RWPE2 (cell line): ENCODE measurements at regions not wholly inside any gene's neighbourhood (a gene's known extent, or its start where the extent isn't known, plus 50 kb on each side); places are given as distances from the start of the nearest gene placed in this dataset.

Experiments used
- ATAC-seq: fragments of 200-7000 bp; cut with Tn5 transposase; 3 replicates; pipeline ENCODE4 v1.9.1; 2021; ENCODE audit warnings: low read depth
- DNase-seq: peaks from one replicate; pipeline ENCODE4 v3.0.0-alpha.2; 2020; ENCODE audit warnings: low spot score
- H3K27ac ChIP-seq: fragments of 450-650 bp; 2 replicates; pipeline ENCODE4 v1.5.1; 2017; ENCODE audit warnings: mild to moderate bottlenecking; ENCODE audit not compliant: poor library complexity, severe bottlenecking
- H3K27me3 ChIP-seq: fragments of 250-450 bp; sonication (Bioruptor Pico); 2 replicates; pipeline ENCODE4 v1.5.1; 2021; ENCODE audit warnings: mild to moderate bottlenecking, moderate library complexity; ENCODE audit not compliant: insufficient read depth, poor library complexity, severe bottlenecking
- H3K36me3 ChIP-seq: fragments of 250-450 bp; sonication (Bioruptor Pico); 2 replicates; pipeline ENCODE4 v1.5.1; 2020; ENCODE audit warnings: low read depth, mild to moderate bottlenecking, moderate library complexity
- H3K4me1 ChIP-seq: fragments of 250-450 bp; sonication (Bioruptor Pico); 2 replicates; pipeline ENCODE4 v1.5.1; 2021; ENCODE audit warnings: mild to moderate bottlenecking, moderate library complexity; ENCODE audit not compliant: insufficient read depth, poor library complexity, severe bottlenecking
- H3K4me3 ChIP-seq: fragments of 250-450 bp; sonication (Bioruptor Pico); 2 replicates; pipeline ENCODE4 v1.5.1; 2021; ENCODE audit warnings: mild to moderate bottlenecking, moderate library complexity; ENCODE audit not compliant: severe bottlenecking
- H3K9me3 ChIP-seq: fragments of 250-450 bp; sonication (Bioruptor Pico); 2 replicates; pipeline ENCODE4 v1.5.1; 2021; ENCODE audit warnings: mild to moderate bottlenecking, moderate library complexity; ENCODE audit not compliant: severe bottlenecking
- TF ChIP-seq, protein P1 (sequence below): fragments of 450-650 bp; IDR thresholded peaks from one replicate; pipeline ENCODE4 v1.5.1; 2017; ENCODE audit warnings: mild to moderate bottlenecking, moderate library complexity; ENCODE audit not compliant: poor library complexity, severe bottlenecking

DNA sequence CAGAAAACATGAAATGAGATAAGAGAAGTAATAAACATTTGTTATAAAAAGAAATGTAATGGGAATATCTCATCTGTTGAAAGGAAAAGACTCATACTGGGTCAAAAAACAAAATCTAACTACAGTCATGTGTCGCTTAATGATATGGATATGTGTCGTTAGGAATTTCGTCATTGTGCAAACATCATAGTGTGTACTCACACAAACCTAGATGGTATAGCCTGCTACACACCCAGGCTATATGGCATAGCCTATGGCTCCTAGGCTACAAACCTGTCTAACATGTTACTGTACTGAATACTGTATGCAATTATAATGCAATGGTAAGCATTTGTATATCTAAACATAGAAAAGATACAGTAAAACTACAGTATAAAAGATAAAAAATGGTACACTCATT is 89.8 kb upstream of the ZC3H12C start:
- DNase-seq (no peak), ATAC-seq (no peak)
- Histone ChIP-seq H3K27me3 (no peaks in the 10 kb centered on the region), H3K36me3 (no peaks in the 10 kb centered on the region), H3K9me3 (no peaks in the 10 kb centered on the region), H3K4me1 (peaks cover 15% of the 10 kb centered on the region), H3K4me3 (no peak overlapping the region), H3K27ac (no peak overlapping the region)
- TF ChIP-seq, protein P1, sequence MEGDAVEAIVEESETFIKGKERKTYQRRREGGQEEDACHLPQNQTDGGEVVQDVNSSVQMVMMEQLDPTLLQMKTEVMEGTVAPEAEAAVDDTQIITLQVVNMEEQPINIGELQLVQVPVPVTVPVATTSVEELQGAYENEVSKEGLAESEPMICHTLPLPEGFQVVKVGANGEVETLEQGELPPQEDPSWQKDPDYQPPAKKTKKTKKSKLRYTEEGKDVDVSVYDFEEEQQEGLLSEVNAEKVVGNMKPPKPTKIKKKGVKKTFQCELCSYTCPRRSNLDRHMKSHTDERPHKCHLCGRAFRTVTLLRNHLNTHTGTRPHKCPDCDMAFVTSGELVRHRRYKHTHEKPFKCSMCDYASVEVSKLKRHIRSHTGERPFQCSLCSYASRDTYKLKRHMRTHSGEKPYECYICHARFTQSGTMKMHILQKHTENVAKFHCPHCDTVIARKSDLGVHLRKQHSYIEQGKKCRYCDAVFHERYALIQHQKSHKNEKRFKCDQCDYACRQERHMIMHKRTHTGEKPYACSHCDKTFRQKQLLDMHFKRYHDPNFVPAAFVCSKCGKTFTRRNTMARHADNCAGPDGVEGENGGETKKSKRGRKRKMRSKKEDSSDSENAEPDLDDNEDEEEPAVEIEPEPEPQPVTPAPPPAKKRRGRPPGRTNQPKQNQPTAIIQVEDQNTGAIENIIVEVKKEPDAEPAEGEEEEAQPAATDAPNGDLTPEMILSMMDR: no peak

DNA sequence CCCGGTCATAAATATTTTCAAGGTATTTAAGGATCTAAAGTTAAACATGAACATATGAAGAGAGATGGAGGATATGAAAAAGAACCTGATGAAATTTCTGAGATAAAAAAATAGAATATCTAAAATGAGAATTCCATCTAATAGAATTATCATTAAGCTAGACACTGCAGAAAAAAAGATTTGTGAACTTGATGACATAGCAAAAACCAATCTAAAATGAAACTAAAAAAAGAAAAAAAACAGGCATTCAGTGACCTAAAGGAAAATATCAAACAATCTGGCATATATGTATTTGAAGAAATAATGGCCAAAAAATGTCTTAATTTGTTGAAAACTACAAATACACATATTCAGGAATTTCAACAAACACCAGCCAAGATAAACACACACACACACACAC is 81.6 kb upstream of the ZC3H12C start:
- peaks cover 3% of the 10 kb centered on the region for H3K9me3 ChIP-seq
- no peaks in the 10 kb centered on the region for H3K4me1 ChIP-seq
- no peak overlapping the region for H3K27ac ChIP-seq
- no peaks in the 10 kb centered on the region for H3K36me3 ChIP-seq
- DNase-seq: no peak
- H3K4me3 ChIP-seq: no peak overlapping the region
- TF ChIP-seq, protein P1: no peak
- ATAC-seq: no peak
- no peaks in the 10 kb centered on the region for H3K27me3 ChIP-seq

DNA sequence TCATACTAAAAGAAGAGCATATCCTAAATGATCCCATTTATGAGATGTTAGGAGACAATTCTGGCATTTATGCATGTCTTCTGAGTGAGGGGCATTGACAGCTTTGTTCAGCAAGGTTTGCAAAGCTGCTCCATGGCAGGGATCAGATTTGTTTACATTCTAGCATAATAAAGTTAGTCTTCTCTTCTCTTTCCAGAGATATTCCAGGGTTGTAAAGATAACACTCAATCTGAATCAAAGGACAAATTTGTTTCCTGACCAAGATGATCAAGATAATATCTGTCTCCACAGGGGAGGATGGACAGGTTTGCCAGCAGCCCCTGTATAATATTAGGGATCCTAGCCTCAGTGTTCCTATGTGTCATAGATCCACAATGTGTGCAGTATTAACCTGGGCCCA is 77.5 kb upstream of the ZC3H12C start:
- H3K36me3 ChIP-seq: no peaks in the 10 kb centered on the region
- TF ChIP-seq, protein P1: no peak
- DNase-seq: no peak
- peaks cover 3% of the 10 kb centered on the region for H3K9me3 ChIP-seq
- H3K27ac ChIP-seq: no peak overlapping the region
- H3K4me1 ChIP-seq: no peaks in the 10 kb centered on the region
- ATAC-seq: no peak
- H3K4me3 ChIP-seq: no peak overlapping the region
- H3K27me3 ChIP-seq: no peaks in the 10 kb centered on the region

DNA sequence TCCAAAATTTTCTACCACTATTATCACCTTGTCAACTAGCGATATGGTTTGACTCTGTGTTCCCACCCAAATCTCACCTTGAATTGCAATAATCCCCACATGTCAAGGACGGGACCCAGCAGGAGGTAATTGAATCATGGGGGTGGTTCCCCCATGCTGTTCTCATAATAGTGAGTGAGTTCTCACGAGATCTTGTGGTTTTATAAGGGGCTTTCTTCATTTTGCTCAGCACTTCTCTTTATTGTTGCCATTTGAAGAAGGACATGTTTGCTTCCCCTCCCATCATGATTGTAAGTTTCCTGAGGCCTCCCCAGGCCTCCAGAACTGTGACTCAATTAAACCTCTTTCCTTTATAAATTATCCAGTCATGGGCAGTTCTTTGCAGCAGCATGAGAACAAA is 73.5 kb upstream of the ZC3H12C start:
- Histone ChIP-seq H3K4me1 (no peaks in the 10 kb centered on the region), H3K36me3 (no peaks in the 10 kb centered on the region), H3K4me3 (no peak overlapping the region), H3K27ac (no peak overlapping the region), H3K9me3 (no peaks in the 10 kb centered on the region), H3K27me3 (no peaks in the 10 kb centered on the region)
- DNase-seq: no peak
- TF ChIP-seq, protein P1: no peak
- no peak for ATAC-seq

DNA sequence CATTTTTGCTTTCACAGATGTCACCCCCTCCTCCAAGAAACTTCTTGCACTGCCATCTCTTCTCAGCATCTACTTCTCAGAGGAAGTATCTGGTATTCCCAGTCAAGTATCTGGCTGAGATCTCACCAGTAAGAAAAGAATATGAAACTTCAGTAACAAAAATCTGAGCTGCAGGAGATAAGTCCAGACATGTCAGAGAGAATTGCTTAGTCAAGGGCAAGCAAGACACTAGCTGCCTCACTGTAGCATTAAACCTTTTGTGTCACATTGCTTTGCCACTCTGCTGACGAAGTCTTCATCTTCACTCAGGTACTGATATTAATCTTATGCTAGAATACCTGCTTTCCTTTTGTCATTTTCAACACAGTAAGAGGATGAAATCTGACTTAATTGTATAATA is 70.6 kb upstream of the ZC3H12C start:
- Histone ChIP-seq H3K4me1 (no peaks in the 10 kb centered on the region), H3K36me3 (no peaks in the 10 kb centered on the region), H3K27me3 (no peaks in the 10 kb centered on the region), H3K27ac (no peak overlapping the region), H3K4me3 (no peak overlapping the region), H3K9me3 (no peaks in the 10 kb centered on the region)
- TF ChIP-seq, protein P1: no peak
- ATAC-seq (peak; percentile 71), DNase-seq (no peak)
